Central memory CD8-positive, alpha-beta T cell (primary cell): ENCODE measurements at regions not wholly inside any gene's neighbourhood (a gene's known extent, or its start where the extent isn't known, plus 50 kb on each side); places are given as distances from the start of the nearest gene placed in this dataset.

Source experiments
- ATAC-seq: fragments of 150-1000 bp; cut with Tn5 transposase; replicated peaks from 2 replicates; pipeline ENCODE4 v1.10.0; 2022; ENCODE audit warnings: mild to moderate bottlenecking, moderate FRiP score, moderate number of reproducible peaks; ENCODE audit not compliant: poor library complexity, severe bottlenecking; ENCODE audit errors: extremely low read depth
- DNase-seq, 2 donors: peaks; one replicate each; pipeline ENCODE4 v3.0.0; 2021; ENCODE audit warnings: low spot score in 2 of 2
- H3K27ac Mint-ChIP-seq: one replicate; pipeline ENCODE4 v1.8.0; 2022; ENCODE audit warnings: low read depth, mild to moderate bottlenecking, moderate library complexity, mixed read lengths
- H3K27me3 Mint-ChIP-seq: one replicate; pipeline ENCODE4 v1.8.0; 2022; ENCODE audit warnings: mixed read lengths
- H3K36me3 Mint-ChIP-seq: one replicate; pipeline ENCODE4 v1.8.0; 2022; ENCODE audit warnings: mild to moderate bottlenecking, moderate library complexity, mixed read lengths; ENCODE audit not compliant: insufficient read depth
- H3K4me1 Mint-ChIP-seq: one replicate; pipeline ENCODE4 v1.8.0; 2022; ENCODE audit warnings: mixed read lengths
- H3K4me3 Mint-ChIP-seq: one replicate; pipeline ENCODE4 v1.8.0; 2022; ENCODE audit warnings: mild to moderate bottlenecking, moderate library complexity, mixed read lengths
- H3K9me3 Mint-ChIP-seq: one replicate; pipeline ENCODE4 v1.8.0; 2022; ENCODE audit warnings: mixed read lengths

DNA sequence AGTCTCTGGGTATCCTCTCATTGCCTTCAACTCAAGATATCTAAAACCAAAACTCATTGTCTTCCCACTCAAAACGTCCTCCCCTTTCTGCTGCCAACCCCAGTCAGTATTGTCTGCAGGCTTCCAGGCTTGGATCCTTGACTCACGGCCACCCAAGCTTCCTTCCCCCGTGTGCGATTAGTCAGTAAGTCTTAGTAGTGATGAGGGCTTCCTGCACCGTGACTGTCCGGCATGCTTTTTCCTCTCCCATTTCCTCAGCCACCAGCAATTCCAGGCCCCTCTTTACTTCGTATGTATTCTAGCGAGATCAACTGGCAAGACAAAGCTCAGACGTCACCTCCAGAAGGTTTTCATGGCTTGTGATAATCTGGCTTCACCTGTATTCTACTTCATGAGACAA is 88.6 kb upstream of the DUSP22 start:
- H3K9me3 Mint-ChIP-seq, result no peaks in the 10 kb centered on the region
- no peak overlapping the region for H3K4me3 Mint-ChIP-seq
- ATAC-seq, result no peak
- H3K27me3 Mint-ChIP-seq, result no peaks in the 10 kb centered on the region
- H3K36me3 Mint-ChIP-seq, result no peaks in the 10 kb centered on the region
- no peak overlapping the region for H3K27ac Mint-ChIP-seq
- no peak for DNase-seq
- no peaks in the 10 kb centered on the region for H3K4me1 Mint-ChIP-seq

DNA sequence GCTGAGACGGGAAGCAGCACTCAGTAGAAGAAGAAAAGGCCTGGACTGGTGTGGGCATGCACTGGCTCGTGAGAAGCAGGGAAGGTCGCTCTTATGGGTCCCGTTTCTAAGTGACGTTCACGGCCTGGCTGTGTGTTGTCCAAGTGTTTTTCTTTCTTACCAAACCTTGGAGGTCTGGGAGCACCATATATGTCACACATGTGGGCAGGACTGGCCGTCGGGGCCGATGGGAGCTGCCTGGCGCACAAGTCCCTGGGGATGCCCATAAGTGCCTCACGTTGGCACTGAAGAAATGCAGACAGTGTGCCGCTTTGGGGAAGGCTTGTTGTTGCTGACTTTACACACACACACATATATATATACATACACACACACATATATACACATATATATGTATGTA is 86.0 kb upstream of the DUSP22 start:
- ATAC-seq, result no peak
- H3K27ac Mint-ChIP-seq, result peak overlapping the region; percentile 30
- peaks cover 22% of the 10 kb centered on the region for H3K4me1 Mint-ChIP-seq
- H3K36me3 Mint-ChIP-seq, result peaks cover 2% of the 10 kb centered on the region
- no peaks in the 10 kb centered on the region for H3K9me3 Mint-ChIP-seq
- H3K27me3 Mint-ChIP-seq, result no peaks in the 10 kb centered on the region
- no peak for DNase-seq
- no peak overlapping the region for H3K4me3 Mint-ChIP-seq

- H3K4me1 Mint-ChIP-seq, result peaks cover 22% of the 10 kb centered on the region
- ATAC-seq (no peak), DNase-seq (no peak)
- H3K27ac Mint-ChIP-seq, result no peak overlapping the region
- H3K36me3 Mint-ChIP-seq, result peaks cover 2% of the 10 kb centered on the region
- H3K4me3 Mint-ChIP-seq, result peak overlapping the region; percentile 41
- no peaks in the 10 kb centered on the region for H3K27me3 Mint-ChIP-seq
- H3K9me3 Mint-ChIP-seq, result no peaks in the 10 kb centered on the region
Observed at GRCh38 chr6:208364-208763, 83.9 kb upstream of the DUSP22 start.

- DNase-seq (no peak), ATAC-seq (no peak)
- Mint-ChIP-seq H3K27me3 (no peaks in the 10 kb centered on the region), H3K4me3 (peak overlapping the region; percentile 95), H3K36me3 (peaks cover 2% of the 10 kb centered on the region), H3K27ac (peak overlapping the region; percentile 87), H3K4me1 (peaks cover 22% of the 10 kb centered on the region), H3K9me3 (no peaks in the 10 kb centered on the region)
Observed at GRCh38 chr6:208938-209337, 83.3 kb upstream of the DUSP22 start.

- ATAC-seq (peak; percentile 85), DNase-seq (no peak)
- Mint-ChIP-seq H3K4me1 (peaks cover 25% of the 10 kb centered on the region), H3K27me3 (no peaks in the 10 kb centered on the region), H3K4me3 (peak overlapping the region; percentile 95), H3K9me3 (no peaks in the 10 kb centered on the region), H3K36me3 (peaks cover 2% of the 10 kb centered on the region), H3K27ac (peak overlapping the region; percentile 87)
Observed at GRCh38 chr6:209432-210103, 82.7 kb upstream of the DUSP22 start.

GRCh38 chr6:210104-210456 is 82.2 kb upstream of the DUSP22 start:
- Mint-ChIP-seq H3K27me3 (no peaks in the 10 kb centered on the region), H3K4me3 (peak overlapping the region; percentile 95), H3K4me1 (peaks cover 30% of the 10 kb centered on the region), H3K9me3 (no peaks in the 10 kb centered on the region), H3K36me3 (peaks cover 2% of the 10 kb centered on the region), H3K27ac (peak overlapping the region; percentile 87)
- DNase-seq, result no peak
- ATAC-seq, result no peak

- DNase-seq, result no peak
- peak overlapping the region; percentile 95 for H3K4me3 Mint-ChIP-seq
- no peak for ATAC-seq
- no peaks in the 10 kb centered on the region for H3K27me3 Mint-ChIP-seq
- peaks cover 5% of the 10 kb centered on the region for H3K36me3 Mint-ChIP-seq
- H3K27ac Mint-ChIP-seq, result peak overlapping the region; percentile 55
- no peaks in the 10 kb centered on the region for H3K9me3 Mint-ChIP-seq
- H3K4me1 Mint-ChIP-seq, result peaks cover 38% of the 10 kb centered on the region
Observed at GRCh38 chr6:210778-211374, 81.4 kb upstream of the DUSP22 start.

GRCh38 chr6:211871-212497 is 80.3 kb upstream of the DUSP22 start:
- H3K27ac Mint-ChIP-seq, result no peak overlapping the region
- H3K4me1 Mint-ChIP-seq, result peaks cover 48% of the 10 kb centered on the region
- no peaks in the 10 kb centered on the region for H3K9me3 Mint-ChIP-seq
- no peak for ATAC-seq
- peaks cover 6% of the 10 kb centered on the region for H3K36me3 Mint-ChIP-seq
- H3K4me3 Mint-ChIP-seq, result no peak overlapping the region
- no peak for DNase-seq
- no peaks in the 10 kb centered on the region for H3K27me3 Mint-ChIP-seq

GRCh38 chr6:213284-213683 is 79.0 kb upstream of the DUSP22 start:
- H3K4me3 Mint-ChIP-seq, result no peak overlapping the region
- H3K27ac Mint-ChIP-seq, result peak overlapping the region; percentile 8

GRCh38 chr6:214428-214827 is 77.9 kb upstream of the DUSP22 start:
- Mint-ChIP-seq H3K36me3 (peaks cover 6% of the 10 kb centered on the region), H3K4me3 (no peak overlapping the region), H3K9me3 (no peaks in the 10 kb centered on the region), H3K4me1 (peaks cover 49% of the 10 kb centered on the region), H3K27ac (peak overlapping the region; percentile 36), H3K27me3 (no peaks in the 10 kb centered on the region)
- DNase-seq (no peak), ATAC-seq (no peak)

More at GRCh38 chr6:213284-213683, 79.0 kb upstream of the DUSP22 start:
- H3K27me3 Mint-ChIP-seq, result no peaks in the 10 kb centered on the region
- peaks cover 54% of the 10 kb centered on the region for H3K4me1 Mint-ChIP-seq
- no peak for ATAC-seq
- no peaks in the 10 kb centered on the region for H3K9me3 Mint-ChIP-seq
- DNase-seq, result no peak
- peaks cover 6% of the 10 kb centered on the region for H3K36me3 Mint-ChIP-seq

- H3K27me3 Mint-ChIP-seq, result no peaks in the 10 kb centered on the region
- H3K9me3 Mint-ChIP-seq, result no peaks in the 10 kb centered on the region
- peaks cover 6% of the 10 kb centered on the region for H3K36me3 Mint-ChIP-seq
- DNase-seq, result peak in 1 of 2 donors; percentile 62
- ATAC-seq, result peak; percentile 97
- peak overlapping the region; percentile 36 for H3K27ac Mint-ChIP-seq
- peak overlapping the region; percentile 2 for H3K4me3 Mint-ChIP-seq
- H3K4me1 Mint-ChIP-seq, result peaks cover 38% of the 10 kb centered on the region
Observed at GRCh38 chr6:215335-216034, 76.8 kb upstream of the DUSP22 start.

DNA sequence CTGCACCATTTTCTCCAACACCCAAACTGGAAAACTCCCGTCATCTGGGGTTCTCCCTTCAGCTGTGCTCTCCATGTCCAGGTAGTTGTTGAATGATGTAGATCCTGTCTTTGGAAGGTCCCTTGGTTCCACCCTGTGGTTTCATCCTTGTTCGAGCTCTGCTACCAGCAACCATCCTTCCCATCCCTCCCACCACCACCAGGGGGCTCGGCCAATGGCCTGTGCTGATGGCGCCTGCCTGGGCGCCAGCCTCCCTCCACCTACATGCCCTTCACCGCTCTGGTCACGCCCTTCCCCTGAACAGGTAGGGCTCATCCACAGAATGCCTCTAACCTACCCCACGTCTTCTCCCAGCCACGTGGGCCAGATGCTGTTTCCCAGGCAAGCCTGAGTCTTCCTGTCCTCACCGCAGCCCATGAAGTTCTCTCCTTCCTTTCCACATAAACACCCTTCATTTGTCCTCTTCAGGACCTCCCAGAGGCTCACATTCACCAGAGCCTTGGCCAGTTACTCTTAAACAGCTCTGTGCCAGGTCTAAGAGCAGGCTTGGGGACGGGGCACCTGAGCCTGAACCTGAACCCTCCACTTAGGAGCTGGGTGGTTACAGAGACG is 75.1 kb upstream of the DUSP22 start:
- H3K36me3 Mint-ChIP-seq, result peaks cover 5% of the 10 kb centered on the region
- H3K9me3 Mint-ChIP-seq, result no peaks in the 10 kb centered on the region
- H3K27me3 Mint-ChIP-seq, result no peaks in the 10 kb centered on the region
- H3K4me1 Mint-ChIP-seq, result peaks cover 46% of the 10 kb centered on the region
- ATAC-seq, result no peak
- H3K27ac Mint-ChIP-seq, result no peak overlapping the region
- H3K4me3 Mint-ChIP-seq, result peak overlapping the region; percentile 5
- no peak for DNase-seq
